Panc1 (cell line): ENCODE measurements at regions not wholly inside any gene's neighbourhood (a gene's known extent, or its start where the extent isn't known, plus 50 kb on each side); places are given as distances from the start of the nearest gene placed in this dataset.

Experiments
- CTCF ChIP-seq: fragments of 450-650 bp; IDR thresholded peaks from 2 replicates; pipeline ENCODE4 v1.5.1; 2017; ENCODE audit warnings: mild to moderate bottlenecking
- POLR2AphosphoS5 ChIP-seq: IDR thresholded peaks from 2 replicates; pipeline ENCODE4 v1.6.1; 2012; ENCODE audit warnings: mild to moderate bottlenecking, low read depth, low read length, moderate library complexity
- SIN3A ChIP-seq: IDR thresholded peaks from 2 replicates; pipeline ENCODE4 v1.6.1; 2012; ENCODE audit warnings: low read depth, mild to moderate bottlenecking, low read length, moderate library complexity, borderline replicate concordance; ENCODE audit not compliant: insufficient read depth

- TF ChIP-seq CTCF (no peak), SIN3A (no peak), POLR2AphosphoS5 (no peak)
Observed at GRCh38 chr13:55534306-55534705, 1606.4 kb upstream of the PRR20A start.
